ENCODE measurements at regions not wholly inside any gene's neighbourhood (a gene's known extent, or its start where the extent isn't known, plus 50 kb on each side); places are given as distances from the start of the nearest gene placed in this dataset.
A peak's percentile ranks its signal among the peaks of the same experiment; 100 is the strongest.

DNA sequence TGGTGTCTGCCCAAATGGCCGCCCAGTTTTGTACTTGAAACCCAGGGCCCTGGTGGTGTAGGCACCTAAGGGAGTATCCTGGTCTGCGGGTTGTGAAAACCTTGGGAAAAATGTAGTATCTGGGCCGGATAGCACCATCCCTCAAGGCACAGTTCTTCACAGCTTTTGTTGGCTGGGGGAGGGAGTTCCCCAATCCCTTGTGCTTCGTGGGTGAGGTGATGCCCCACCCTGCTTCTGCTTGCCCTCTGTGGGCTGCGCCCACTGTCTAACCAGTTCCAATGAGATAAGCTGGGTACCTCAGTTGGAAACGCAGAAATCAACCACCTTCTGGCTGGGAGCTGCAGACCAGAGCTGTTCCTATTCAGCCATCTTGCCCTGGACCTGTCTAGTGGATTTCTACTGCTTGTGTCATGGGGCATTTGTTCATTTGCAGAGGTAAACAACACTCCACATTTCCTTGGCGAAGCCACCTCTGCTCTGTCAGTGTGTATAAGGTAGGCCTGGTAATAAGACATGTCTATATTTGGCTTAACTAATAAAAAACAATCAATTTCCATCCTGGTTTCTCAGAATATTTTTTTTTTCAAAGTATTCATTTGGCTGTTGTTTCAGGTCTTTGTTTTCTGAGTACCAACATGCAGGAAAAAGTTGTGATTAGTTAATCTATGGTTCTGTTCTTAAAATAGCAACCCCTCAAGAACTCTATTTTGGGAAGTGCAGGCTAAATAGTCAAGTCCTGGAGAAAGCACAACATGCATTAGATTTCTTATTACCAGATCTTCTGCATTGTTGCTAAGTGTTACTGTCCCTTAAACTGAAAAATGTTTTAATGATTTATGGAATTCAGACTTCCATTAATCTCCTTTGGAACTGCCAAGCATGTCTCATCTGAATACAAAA, 304.3 kb downstream of the ZIC1 start:
- TF ChIP-seq, protein P1, sequence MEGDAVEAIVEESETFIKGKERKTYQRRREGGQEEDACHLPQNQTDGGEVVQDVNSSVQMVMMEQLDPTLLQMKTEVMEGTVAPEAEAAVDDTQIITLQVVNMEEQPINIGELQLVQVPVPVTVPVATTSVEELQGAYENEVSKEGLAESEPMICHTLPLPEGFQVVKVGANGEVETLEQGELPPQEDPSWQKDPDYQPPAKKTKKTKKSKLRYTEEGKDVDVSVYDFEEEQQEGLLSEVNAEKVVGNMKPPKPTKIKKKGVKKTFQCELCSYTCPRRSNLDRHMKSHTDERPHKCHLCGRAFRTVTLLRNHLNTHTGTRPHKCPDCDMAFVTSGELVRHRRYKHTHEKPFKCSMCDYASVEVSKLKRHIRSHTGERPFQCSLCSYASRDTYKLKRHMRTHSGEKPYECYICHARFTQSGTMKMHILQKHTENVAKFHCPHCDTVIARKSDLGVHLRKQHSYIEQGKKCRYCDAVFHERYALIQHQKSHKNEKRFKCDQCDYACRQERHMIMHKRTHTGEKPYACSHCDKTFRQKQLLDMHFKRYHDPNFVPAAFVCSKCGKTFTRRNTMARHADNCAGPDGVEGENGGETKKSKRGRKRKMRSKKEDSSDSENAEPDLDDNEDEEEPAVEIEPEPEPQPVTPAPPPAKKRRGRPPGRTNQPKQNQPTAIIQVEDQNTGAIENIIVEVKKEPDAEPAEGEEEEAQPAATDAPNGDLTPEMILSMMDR (IDR thresholded peaks at IDR 0.05) = no peak
- Histone ChIP-seq H3K9ac (no peak overlapping the region), H3K27ac (no peak overlapping the region), H2AFZ (no peak overlapping the region), H3K4me3 (ENCODE audit: low read depth, low read length) (no peak overlapping the region), H3K9me3 (ENCODE audit: control insufficient read depth, low read length) (no peaks in the 10 kb centered on the region), H3K4me2 (ENCODE audit: low read length) (no peak overlapping the region), H3K79me2 (no peaks in the 10 kb centered on the region), H3K4me1 (no peaks in the 10 kb centered on the region), H3K36me3 (ENCODE audit: control insufficient read depth, insufficient read depth, low read length) (no peaks in the 10 kb centered on the region), H3K27me3 (ENCODE audit: control insufficient read depth, insufficient read depth, low read length) (no peaks in the 10 kb centered on the region)

- Histone ChIP-seq H3K27ac (no peak overlapping the region), H3K36me3 (ENCODE audit: control insufficient read depth, insufficient read depth, low read length) (no peaks in the 10 kb centered on the region), H3K9ac (no peak overlapping the region), H3K4me2 (ENCODE audit: low read length) (no peak overlapping the region), H3K27me3 (ENCODE audit: control insufficient read depth, insufficient read depth, low read length) (no peaks in the 10 kb centered on the region), H3K4me1 (peaks cover 4% of the 10 kb centered on the region), H3K79me2 (no peaks in the 10 kb centered on the region), H3K9me3 (ENCODE audit: control insufficient read depth, low read length) (no peaks in the 10 kb centered on the region), H2AFZ (no peak overlapping the region), H3K4me3 (ENCODE audit: low read depth, low read length) (no peak overlapping the region)
- TF ChIP-seq, protein P1 (IDR thresholded peaks at IDR 0.05) = no peak
These were observed 320.5 kb downstream of the ZIC1 start for GRCh38 chr3:147729641-147730040.

GRCh38 chr3:147730284-147730683, 321.1 kb downstream of the ZIC1 start:
- no peak overlapping the region for H3K4me3 ChIP-seq (ENCODE audit: low read depth, low read length)
- no peak overlapping the region for H3K27ac ChIP-seq
- no peaks in the 10 kb centered on the region for H3K79me2 ChIP-seq
- TF ChIP-seq, protein P1 (IDR thresholded peaks at IDR 0.05) = no peak
- H3K4me2 ChIP-seq (ENCODE audit: low read length) = no peak overlapping the region
- peaks cover 4% of the 10 kb centered on the region for H3K4me1 ChIP-seq
- no peaks in the 10 kb centered on the region for H3K27me3 ChIP-seq (ENCODE audit: control insufficient read depth, insufficient read depth, low read length)
- no peaks in the 10 kb centered on the region for H3K9me3 ChIP-seq (ENCODE audit: control insufficient read depth, low read length)
- H3K36me3 ChIP-seq (ENCODE audit: control insufficient read depth, insufficient read depth, low read length) = no peaks in the 10 kb centered on the region
- H3K9ac ChIP-seq = no peak overlapping the region
- H2AFZ ChIP-seq = peak overlapping the region; percentile 23

GRCh38 chr3:147733217-147733616, 324.1 kb downstream of the ZIC1 start:
- no peaks in the 10 kb centered on the region for H3K9me3 ChIP-seq (ENCODE audit: control insufficient read depth, low read length)
- H3K27ac ChIP-seq = no peak overlapping the region
- TF ChIP-seq, protein P1 (IDR thresholded peaks at IDR 0.05) = no peak
- peak overlapping the region; percentile 26 for H2AFZ ChIP-seq
- H3K79me2 ChIP-seq = no peaks in the 10 kb centered on the region
- H3K4me1 ChIP-seq = peaks cover 4% of the 10 kb centered on the region
- no peak overlapping the region for H3K4me2 ChIP-seq (ENCODE audit: low read length)
- H3K27me3 ChIP-seq (ENCODE audit: control insufficient read depth, insufficient read depth, low read length) = no peaks in the 10 kb centered on the region
- H3K36me3 ChIP-seq (ENCODE audit: control insufficient read depth, insufficient read depth, low read length) = no peaks in the 10 kb centered on the region
- no peak overlapping the region for H3K4me3 ChIP-seq (ENCODE audit: low read depth, low read length)
- H3K9ac ChIP-seq = no peak overlapping the region

GRCh38 chr3:147735616-147736015, 326.5 kb downstream of the ZIC1 start:
- H3K27me3 ChIP-seq (ENCODE audit: control insufficient read depth, insufficient read depth, low read length) = no peaks in the 10 kb centered on the region
- no peak overlapping the region for H3K4me3 ChIP-seq (ENCODE audit: low read depth, low read length)
- no peaks in the 10 kb centered on the region for H3K79me2 ChIP-seq
- peaks cover 4% of the 10 kb centered on the region for H3K4me1 ChIP-seq
- H3K9me3 ChIP-seq (ENCODE audit: control insufficient read depth, low read length) = no peaks in the 10 kb centered on the region
- H3K4me2 ChIP-seq (ENCODE audit: low read length) = no peak overlapping the region
- H3K36me3 ChIP-seq (ENCODE audit: control insufficient read depth, insufficient read depth, low read length) = no peaks in the 10 kb centered on the region
- no peak overlapping the region for H3K9ac ChIP-seq
- TF ChIP-seq, protein P1 (IDR thresholded peaks at IDR 0.05) = no peak
- no peak overlapping the region for H2AFZ ChIP-seq
- H3K27ac ChIP-seq = no peak overlapping the region

All from parathyroid adenoma (tissue), 2 donors.